NCI-H774 (cell line): ENCODE measurements at regions not wholly inside any gene's neighbourhood (a gene's known extent, or its start where the extent isn't known, plus 50 kb on each side); places are given as distances from the start of the nearest gene placed in this dataset.
"Not testable (repeated sequence)": the region's sequence is repeated elsewhere in the genome, so short reads cannot be mapped to it uniquely, and the experiment has no call there.

Source experiments
- DNase-seq: peaks from one replicate; lab custom pipeline; 2025; lab: John Stamatoyannopoulos, UW

DNA sequence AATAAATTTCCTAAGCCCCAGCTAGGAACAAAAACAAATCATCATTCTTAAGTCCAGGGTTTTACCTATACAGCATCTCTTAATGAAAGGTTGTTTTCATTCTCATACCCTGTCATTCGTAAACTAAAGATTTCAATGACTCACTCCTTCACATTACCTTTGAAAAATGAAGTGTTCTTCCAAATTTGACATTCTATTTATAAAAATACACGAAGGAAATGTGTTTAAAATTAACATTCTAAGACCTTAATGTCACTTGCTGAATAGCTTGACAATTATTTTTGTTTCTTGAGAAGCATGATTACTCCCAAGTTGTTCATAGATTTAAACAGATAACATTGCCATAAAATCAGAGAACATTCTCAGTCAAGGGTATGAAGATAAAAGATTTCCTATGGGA is 1188.3 kb upstream of the SORCS1 start:
- DNase-seq = no peak

DNA sequence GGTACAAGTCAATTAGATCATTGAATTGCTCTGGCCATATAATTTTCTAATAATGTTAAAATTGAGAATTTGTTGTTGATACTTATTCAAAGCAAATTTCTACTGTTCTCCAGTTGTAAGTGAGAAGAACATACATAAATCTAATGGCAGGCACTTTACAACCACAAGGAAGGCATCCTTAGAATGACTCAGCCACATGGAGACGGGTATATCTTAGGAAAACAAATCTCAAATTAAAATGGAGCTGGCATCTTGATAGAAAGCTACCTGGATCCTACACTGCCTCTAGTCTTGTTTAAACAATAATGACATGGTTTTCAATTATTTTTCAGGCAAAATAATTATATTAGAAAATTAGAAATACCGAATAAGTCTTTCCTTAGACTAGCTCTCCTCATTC is 1183.7 kb upstream of the SORCS1 start:
- DNase-seq = no peak

DNA sequence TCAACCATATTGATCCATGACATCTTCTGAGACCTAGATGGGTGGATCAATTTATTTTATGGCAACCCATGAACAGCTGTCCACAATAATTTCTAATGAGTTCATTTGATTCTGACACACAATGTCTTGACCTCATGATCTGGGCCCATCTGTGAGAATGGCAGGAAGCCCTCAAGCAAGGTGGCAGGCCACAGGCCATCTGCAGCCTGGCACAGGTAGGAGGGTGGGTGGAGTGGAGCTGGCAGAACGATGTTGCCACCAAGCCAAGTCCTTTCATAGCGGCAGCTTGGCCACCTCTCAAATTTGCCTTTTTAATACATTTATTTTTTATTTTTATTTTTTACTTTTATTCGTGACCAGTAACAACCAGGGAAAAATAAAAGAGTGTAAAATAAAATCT is 1181.6 kb upstream of the SORCS1 start:
- no peak for DNase-seq

DNA sequence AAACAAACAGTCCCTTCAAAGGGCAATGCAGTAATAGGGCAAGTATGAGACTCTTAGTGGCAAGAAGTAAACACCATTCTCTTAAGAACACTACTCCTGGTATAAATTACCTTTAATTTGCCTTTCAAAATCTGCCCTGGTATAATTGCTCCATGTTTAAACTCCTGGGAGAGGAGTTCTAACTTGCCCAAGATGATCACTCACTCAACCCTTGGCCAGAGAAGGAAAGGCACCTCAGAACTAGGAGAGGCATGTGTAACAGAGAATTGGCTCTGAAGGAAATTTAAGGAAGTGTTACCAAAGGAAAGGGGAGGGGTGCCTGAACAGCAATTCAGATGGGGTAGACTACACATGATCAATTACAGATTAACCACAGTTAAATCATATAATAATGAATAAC is 1173.6 kb upstream of the SORCS1 start:
- no peak for DNase-seq

DNA sequence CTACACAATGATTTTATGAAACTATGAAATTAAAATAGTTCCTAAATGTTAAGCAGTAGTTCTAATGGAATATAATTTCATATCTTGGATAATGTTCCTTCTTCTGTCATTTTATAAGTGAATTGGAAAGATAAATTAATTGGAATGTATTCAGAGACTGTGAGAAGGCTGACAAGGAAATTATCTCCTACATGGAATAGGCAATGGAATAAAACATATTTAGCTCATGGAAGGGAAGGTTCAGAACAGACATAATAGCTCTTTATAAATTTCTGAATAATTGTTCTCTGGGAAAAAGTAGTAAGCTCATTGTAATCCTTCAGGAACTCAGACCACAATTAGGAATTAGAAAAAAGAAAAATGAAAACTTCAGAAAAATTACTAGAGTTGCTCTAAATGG is 1172.3 kb upstream of the SORCS1 start:
- no peak for DNase-seq

DNA sequence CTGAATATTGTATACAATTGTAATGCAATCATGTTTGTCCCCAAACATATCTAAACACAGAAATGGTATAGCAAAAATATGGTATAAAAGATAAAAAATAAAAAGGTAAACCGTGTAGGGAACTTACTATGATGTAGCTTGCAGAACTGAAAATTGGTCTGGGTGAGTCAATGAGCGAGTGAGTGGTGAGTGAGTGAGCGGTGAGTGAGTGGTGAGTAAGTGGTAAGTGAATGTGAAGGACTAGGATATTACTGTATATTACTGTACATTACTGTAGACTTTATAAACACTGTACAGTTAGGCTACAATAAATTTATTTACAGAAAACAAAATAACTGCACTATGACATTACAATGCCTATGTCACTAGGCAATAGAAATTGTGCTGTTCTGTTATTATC is 1163.2 kb upstream of the SORCS1 start:
- no peak for DNase-seq

DNA sequence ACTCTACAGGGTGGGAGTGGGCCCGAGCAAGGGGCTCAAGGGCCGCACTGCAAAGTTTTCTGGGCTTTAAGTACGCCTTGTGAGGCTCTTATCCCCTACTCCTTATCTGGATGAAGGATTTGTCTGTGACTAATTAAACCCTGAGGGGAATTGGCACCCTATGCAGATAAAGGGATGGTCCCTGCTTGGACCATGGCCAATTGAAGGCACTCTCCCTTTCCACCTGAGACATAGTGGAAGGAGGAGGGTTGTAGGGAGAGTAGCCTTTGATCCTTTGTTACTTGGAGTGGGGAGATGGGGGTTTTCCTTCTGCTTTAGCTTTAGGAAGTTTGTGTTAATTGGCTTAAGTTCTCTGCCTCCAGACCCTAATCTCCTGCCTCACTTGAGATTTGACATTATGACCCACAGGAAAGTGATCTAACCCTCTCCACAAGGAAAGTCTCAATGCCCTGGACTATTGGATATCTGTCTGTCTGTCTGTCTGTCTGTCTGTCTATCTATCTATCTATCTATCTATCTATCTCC is 1158.8 kb upstream of the SORCS1 start:
- DNase-seq = no peak

DNA sequence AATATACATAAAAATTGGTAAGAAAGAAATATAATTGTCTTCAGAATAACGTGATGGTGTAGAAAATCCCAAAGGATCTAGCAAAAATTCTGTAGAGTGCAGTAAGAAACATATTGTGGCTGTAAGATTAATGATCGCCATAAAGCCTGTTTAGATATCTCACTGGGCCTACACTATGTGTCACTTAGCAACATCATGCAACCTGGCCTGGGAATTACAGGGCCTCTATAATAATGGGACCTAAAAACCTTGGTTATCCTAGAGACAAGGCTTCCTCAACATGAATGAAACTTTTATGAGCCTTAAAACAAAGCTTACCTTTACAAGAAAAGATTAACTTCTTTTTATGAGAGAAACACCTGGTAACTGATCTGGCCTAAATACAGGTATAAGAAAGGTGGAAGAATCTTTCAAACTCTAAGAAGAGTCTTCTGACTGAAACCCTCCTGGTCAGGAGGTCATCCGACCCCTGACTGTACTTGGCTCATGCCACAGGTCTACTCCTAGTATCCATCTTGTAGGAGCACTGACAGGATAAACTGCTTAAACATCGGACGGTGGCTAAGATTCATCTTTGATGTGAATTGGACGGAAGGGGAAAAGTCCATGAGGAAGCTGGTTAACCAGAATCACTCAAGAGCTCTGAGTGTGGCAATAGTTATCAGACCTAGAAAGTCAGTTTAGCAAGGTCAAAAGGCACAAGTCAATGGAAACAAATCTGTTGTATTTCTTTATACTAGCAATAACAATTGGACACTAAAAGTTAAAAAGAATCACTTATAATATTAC is 1155.1 kb upstream of the SORCS1 start:
- no peak for DNase-seq

DNA sequence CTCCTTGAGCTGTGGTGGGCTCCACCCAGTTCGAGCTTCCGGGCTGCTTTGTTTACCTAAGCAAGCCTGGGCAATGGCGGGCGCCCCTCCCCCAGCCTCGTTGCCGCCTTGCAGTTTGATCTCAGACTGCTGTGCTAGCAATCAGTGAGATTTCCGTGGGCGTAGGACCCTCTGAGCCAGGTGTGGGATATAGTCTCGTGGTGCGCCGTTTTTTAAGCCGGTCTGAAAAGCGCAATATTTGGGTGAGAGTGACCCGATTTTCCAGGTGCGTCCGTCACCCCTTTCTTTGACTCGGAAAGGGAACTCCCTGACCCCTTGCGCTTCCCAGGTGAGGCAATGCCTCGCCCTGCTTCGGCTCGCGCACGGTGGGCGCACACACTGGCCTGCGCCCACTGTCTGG is 1151.1 kb upstream of the SORCS1 start:
- not testable (repeated sequence) for DNase-seq

DNA sequence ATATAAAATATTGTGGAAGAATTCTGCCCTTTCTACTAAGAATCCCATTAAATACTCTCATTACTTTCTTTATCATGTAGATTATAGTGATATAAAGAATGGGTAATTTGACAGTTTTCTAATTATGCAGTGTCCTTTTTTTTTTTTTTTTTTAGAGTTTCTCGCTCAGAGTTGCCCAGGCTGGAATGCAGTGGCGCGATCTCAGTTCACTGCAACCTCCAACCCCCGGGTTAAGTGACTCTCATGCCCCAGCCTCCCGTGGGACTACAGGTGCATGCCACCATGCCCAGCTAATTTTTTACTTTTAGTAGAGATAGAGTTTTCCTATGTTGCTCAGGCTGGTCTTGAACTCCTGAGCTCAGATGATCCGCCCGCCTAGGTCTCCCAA is 1143.4 kb upstream of the SORCS1 start:
- DNase-seq = no peak

DNA sequence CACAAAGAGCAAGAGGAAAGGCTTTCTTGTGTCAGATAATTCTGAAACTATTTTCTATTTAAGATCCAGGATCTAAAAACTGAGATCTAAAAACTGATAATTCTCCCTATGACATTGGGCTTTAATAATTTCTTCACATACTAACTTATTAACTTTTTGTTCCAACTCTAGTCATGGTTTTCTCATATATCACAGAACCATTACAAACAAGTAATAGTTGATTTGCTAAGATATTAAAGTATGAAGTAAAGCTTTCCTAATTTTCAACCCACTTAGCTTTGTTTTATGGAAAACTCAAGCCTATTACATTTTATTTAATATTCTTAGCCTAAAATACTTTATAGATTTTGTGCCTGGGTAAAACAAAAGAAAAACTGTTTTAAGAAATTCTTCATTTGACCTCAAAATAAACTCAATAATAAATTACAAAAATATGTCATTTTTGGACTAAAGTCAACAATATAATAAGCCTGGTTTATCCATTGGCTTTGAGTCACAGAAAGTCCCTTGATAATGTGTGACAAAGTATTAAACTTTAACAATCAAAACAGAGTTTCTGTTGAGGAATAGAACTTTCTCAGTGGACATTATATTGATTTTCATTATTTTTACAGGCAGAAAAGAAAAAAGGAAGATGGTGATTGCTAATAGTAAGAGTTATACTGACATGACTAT is 1142.9 kb upstream of the SORCS1 start:
- DNase-seq = no peak

DNA sequence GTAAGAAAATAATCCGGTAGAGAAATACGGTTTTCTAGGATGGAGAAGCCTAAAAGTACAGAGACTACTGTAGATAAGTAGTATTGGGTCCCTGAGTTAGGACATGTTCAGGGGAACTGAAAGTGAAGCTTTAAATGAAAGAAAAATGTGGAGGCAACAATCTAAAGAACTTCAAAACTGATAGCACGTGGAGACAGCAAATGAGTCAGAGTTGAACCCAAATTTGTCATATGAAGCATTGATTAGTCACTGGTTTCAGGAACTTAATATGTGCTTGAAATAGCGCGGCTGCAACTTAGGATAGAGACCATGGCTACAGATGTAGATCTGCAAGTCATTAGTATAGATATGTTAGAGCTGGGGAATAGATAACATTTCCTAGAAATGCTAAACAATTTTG is 1138.6 kb upstream of the SORCS1 start:
- DNase-seq = no peak

DNA sequence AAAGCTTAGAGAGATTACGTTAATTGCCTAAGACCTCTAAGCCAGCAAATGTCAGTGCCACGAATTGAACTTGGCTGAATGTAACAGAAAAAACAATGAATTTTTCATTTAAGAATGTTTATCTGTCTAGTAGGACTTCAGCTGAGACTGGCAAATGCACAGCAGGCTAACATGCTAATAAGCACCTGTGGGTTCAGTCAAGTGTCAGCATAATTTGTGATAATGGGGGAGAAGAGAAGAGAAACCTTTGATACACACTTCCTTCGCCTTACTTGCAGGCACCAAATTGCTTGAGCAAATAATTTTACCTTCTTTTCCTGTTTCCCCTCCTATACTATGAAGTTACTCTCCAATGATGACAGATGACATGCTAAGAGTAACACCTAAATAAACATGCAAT is 1136.5 kb upstream of the SORCS1 start:
- no peak for DNase-seq

DNA sequence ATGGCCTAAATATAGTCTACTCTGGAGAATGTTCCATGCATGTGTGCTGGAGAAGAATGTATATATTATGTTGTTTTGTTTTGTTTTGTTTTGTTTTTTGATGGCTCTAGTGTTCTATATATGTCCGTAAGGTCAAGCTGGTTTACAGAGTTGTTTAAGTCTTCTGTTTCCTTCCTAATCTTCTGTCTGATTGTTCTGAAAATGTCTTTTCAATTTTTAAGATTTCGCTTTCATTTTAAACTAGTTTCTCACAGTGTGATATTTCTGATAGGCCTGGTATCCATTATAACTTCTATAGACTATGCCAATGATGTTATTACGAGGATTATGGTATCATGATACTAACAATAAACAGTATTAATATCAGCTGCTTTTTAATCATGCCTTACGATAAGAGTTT is 1126.3 kb upstream of the SORCS1 start:
- no peak for DNase-seq

DNA sequence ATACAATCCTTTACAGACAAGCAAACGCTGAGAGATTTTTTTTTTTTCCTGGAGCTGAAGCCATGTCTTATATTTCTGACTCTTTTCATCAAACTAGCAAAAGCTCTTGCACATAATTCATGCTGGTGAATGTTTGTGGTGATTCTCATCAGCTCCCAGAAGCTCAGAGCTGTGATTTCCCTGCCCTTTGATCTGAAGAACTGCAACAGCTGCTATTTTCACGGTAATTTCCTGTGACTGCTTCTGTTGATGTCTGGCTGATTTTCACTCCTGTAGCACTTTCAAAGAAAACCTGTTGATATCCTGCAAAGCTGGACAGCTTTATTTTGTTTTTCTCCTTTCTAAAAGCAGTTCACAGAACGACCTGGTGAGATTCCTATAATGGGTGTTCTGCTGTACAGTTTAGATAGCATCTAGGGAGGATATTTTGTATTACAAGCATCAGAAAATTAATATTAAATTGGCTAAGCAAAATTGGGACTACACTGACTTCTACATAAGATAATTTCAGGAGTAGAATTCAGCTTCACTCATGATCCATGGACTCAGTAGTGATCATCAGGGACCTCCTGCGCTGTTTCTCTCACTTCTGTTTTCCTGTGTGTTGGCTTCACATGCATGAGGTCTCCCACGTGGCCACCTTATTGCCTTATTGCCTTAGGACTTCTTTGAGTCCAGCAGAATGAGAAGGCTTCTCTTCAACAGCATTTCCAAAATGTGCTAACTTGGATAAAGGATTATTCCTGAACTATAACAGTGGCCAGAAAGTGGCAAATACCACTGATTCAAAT is 1111.6 kb upstream of the SORCS1 start:
- no peak for DNase-seq

DNA sequence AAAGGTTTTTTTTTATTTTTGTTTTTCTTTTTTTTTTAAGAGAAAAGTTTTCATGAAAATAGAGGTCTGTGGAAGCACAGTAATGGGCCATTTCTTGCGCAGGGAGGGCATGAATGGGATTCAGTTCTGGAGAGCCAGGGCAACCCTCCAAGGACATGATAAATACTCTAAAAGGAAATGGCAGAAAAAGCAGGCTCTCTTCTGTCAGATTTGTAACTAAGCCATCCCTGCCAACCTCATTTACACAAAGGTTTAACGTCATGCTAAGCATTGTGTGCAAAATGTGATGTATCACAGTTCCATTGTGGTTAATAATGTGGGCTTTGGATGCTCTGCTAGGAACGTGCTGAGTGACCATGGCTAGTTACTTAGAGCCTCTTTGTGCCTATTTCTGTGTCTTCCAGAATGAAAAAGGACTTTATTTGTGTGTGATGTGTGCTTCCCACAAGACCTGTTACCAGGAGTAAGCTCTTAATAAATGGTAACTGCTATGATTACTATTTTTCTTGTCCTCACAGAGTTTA is 1095.9 kb upstream of the SORCS1 start:
- no peak for DNase-seq

DNA sequence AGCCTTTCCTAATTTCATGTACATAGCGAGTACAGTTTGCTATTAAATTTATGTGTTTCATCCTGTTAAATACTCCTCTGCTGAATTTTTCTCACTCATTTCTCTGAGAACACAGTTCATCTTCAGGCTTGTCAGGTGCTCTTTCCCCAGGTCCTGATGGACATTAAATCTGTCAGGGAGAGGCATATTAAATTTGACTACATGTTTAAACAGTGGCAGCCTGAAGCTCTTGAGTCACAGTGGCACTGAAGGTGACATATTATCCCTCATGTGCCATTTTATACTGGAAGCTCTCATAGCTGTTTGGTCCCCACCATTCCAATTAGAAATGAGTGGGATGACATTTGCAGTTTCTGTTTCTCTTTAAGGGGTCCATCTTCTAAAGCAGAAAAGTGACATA is 1089.6 kb upstream of the SORCS1 start:
- DNase-seq = no peak

DNA sequence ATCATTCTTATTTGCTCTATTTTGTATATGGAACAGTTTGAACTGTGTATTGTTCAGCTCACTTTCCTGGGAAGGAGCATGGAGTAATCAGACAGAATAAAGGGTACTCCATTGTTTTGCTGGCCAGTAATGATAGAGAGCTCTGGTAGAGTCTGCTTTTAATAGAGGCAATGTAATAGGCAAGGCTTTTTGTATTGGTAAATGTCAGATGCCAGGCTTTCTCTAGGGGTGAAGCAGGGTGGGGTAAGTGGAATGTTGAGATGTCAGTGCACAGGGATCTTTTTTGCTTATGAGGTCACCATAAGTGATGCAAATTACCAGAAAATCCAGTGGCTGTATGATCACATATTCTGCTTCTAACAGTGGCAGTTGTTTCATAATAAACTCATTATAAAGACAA is 1088.3 kb upstream of the SORCS1 start:
- DNase-seq = no peak

DNA sequence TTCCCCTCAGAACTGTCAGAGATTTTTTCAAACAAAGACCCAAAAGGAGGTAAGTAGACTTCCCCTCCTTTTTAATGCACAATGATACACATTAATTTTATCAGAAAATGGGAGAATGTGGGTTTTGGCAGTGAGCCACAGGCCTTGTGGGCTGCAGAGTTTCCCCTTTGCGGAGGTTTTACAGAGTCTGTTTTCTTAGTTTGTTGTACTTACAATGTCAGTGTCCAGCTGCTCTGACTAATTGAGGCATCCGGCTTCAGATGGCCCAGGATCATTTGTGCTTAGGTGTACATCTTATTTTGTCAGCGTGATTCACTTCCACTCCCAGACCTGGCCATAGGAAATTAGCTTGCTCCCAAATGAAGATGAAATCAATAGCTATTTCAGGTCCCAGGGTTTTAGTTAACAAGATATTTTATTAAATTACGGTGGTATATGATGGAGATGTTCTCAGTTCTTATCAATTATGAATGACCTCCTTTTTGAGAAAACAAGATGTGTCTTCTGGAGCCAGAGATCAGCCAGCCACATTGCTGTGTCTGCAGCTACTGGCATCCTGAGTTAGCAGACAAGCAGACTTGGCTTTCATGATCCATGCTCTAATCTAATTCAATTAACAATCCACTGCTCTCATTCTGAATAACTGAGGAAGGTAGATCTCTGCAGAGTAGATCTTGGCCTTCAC is 1086.6 kb upstream of the SORCS1 start:
- no peak for DNase-seq

DNA sequence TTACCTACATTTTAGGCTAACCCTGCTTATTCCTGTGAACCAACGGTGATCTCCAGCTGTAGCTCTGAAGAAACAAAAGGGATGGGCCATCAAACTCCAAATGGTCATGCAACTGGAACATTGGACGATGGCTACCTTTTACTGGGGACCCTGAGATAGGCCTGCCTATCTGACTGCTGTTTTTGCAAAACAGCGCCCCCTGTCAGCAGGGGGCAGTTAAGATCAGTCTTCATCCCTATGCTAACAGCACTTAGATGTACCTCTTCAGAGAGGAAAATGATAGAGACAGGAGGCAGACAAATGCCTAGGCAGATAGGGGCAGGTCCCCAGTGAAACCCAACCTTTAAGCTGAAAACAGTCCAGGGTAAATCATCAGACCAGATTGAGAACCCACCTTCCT is 1085.4 kb upstream of the SORCS1 start:
- no peak for DNase-seq

DNA sequence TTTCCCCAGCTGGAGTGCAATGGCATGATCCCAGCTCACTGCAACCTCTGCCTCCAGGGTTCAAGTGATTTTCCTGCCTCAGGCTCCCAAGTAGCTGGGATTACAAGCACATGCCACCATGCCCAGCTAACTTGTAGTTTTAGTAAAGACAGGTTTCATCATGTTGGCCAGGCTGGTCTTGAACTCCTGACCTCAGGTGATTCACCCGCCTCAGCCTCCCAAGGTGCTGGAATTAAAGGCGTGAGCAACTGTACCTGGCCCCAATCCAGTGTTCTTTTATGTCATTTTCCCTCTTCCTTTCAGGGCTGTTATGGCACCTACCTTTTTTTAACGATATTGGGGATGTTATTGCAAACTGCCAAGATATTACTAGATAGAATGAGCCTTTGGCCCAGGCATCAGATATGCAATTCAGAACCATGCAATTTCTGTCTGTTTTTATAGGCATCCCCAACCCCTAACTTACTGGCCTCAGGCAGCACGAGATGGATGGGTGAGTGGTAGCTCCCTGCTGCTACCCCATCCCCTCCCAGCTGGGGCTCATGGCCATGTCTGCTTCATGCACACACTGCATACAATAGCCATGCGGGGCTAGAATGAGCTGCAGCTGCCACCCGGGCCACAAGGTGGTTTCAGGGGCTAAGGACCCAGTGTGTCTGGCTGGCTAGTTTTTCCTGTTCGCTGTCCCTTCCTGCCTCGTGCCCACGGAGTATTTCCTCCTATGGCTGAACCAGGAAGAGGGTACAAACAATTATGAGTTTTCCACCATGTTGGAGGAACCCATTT is 1080.1 kb upstream of the SORCS1 start:
- DNase-seq = no peak
